CD4-positive, alpha-beta T cell (primary cell): ENCODE measurements at regions not wholly inside any gene's neighbourhood (a gene's known extent, or its start where the extent isn't known, plus 50 kb on each side); places are given as distances from the start of the nearest gene placed in this dataset.

Source experiments
- ATAC-seq: fragments of 200-7000 bp; cut with Tn5 transposase; one replicate; pipeline ENCODE4 v1.10.0; 2022; ENCODE audit warnings: mild to moderate bottlenecking; ENCODE audit not compliant: poor library complexity
- CTCF ChIA-PET: fragments of 350-600 bp; sonication (Branson Sonifier 250); formaldehyde crosslinking; loops from one replicate; lab custom pipeline; 2021; ENCODE audit warnings: antibody characterized with exemption, inconsistent platforms; lab: Charles Lee
- POLR2A ChIA-PET: fragments of 350-600 bp; sonication (Branson Sonifier 250); formaldehyde crosslinking; loops from one replicate; lab custom pipeline; 2021; ENCODE audit warnings: antibody characterized with exemption, inconsistent platforms; lab: Charles Lee
- DNase-seq, 14 experiments: peaks; one replicate each; pipeline ENCODE4 v3.0.0-alpha.2; 2013 to 2020; ENCODE audit warnings: mixed read lengths in 2 of 14
- H3K27ac ChIP-seq, 2 donors: one replicate each; pipeline versions ENCODE4 v1.5.1 to v1.7.0; 2013; ENCODE audit warnings: low read length in 2 of 2, low read depth in 1 of 2, mild to moderate bottlenecking in 1 of 2
- H3K27me3 ChIP-seq, 2 experiments: 1 replicate in 1 of 2; 2 replicates in 1 of 2; pipeline versions ENCODE4 v1.6.1 to v1.7.0; 2013; ENCODE audit warnings: low read length in 2 of 2, control low read depth in 1 of 2, mild to moderate bottlenecking in 1 of 2, moderate library complexity in 1 of 2; ENCODE audit not compliant: insufficient read depth in 2 of 2, control insufficient read depth in 1 of 2
- H3K36me3 ChIP-seq: one replicate; pipeline ENCODE4 v1.6.1; 2013; ENCODE audit warnings: low read length, control low read depth; ENCODE audit not compliant: insufficient read depth
- H3K4me1 ChIP-seq: one replicate; pipeline ENCODE4 v1.6.1; 2013; ENCODE audit warnings: low read length, control low read depth; ENCODE audit not compliant: insufficient read depth
- H3K4me3 ChIP-seq: one replicate; pipeline ENCODE4 v1.5.1; 2013; ENCODE audit warnings: mild to moderate bottlenecking, low read length, moderate library complexity
- H3K9me3 ChIP-seq, 2 experiments: 1 replicate in 1 of 2; 2 replicates in 1 of 2; pipeline versions ENCODE4 v1.6.1 to v1.7.0; 2013; ENCODE audit warnings: low read length in 2 of 2, mild to moderate bottlenecking in 2 of 2, control low read depth in 1 of 2, moderate library complexity in 1 of 2; ENCODE audit not compliant: control insufficient read depth in 1 of 2, insufficient read depth in 1 of 2
- H3K27ac Mint-ChIP-seq: one replicate; pipeline ENCODE4 v1.8.0; 2020; ENCODE audit warnings: mixed read lengths
- H3K27me3 Mint-ChIP-seq: one replicate; pipeline ENCODE4 v1.8.0; 2021; ENCODE audit warnings: mixed read lengths
- H3K36me3 Mint-ChIP-seq: one replicate; pipeline ENCODE4 v1.8.0; 2021; ENCODE audit warnings: low read depth, mixed read lengths
- H3K4me1 Mint-ChIP-seq: one replicate; pipeline ENCODE4 v1.8.0; 2021; ENCODE audit warnings: low read depth, mixed read lengths
- H3K4me3 Mint-ChIP-seq: one replicate; pipeline ENCODE4 v1.8.0; 2020; ENCODE audit warnings: mild to moderate bottlenecking, mixed read lengths
- H3K9me3 Mint-ChIP-seq: one replicate; pipeline ENCODE4 v1.8.0; 2020; ENCODE audit warnings: mixed read lengths
- intact Hi-C, 2 experiments: fragments of 100-400 bp; cut with DNase I in 1 of 2; cut with micrococcal nuclease in 1 of 2; formaldehyde crosslinking; loops; one replicate each; pipeline versions ENCODE4 v1.15.1 to v1.9.0; 2023 to 2025; cut with DNase I, micrococcal nuclease
- TF ChIP-seq, protein P1 (sequence below): fragments of 200-600 bp; IDR thresholded peaks from one replicate; pipeline ENCODE4 v1.8.0; 2022; ENCODE audit warnings: antibody characterized with exemption, mild to moderate bottlenecking

DNA sequence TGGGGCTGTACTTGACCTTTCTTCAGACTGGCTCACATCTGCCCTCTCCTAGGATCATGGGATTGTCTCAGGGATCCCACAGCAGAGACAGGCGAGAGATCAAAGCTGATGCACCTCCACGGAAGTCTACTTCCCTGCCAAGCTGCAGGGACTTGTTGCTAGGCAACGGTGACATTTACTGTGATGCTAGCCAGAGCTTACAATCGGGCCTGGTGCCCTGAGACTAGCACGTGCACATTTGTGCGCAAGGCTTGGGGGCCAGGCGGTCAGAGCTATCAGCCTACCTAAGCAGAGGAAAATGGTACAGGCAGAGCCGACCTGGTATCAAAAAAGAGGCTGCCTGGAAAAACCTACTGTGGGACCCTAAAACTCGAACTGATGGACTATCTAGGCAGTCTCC is 607.3 kb upstream of the TSPY4 start:
- TF ChIP-seq, protein P1, sequence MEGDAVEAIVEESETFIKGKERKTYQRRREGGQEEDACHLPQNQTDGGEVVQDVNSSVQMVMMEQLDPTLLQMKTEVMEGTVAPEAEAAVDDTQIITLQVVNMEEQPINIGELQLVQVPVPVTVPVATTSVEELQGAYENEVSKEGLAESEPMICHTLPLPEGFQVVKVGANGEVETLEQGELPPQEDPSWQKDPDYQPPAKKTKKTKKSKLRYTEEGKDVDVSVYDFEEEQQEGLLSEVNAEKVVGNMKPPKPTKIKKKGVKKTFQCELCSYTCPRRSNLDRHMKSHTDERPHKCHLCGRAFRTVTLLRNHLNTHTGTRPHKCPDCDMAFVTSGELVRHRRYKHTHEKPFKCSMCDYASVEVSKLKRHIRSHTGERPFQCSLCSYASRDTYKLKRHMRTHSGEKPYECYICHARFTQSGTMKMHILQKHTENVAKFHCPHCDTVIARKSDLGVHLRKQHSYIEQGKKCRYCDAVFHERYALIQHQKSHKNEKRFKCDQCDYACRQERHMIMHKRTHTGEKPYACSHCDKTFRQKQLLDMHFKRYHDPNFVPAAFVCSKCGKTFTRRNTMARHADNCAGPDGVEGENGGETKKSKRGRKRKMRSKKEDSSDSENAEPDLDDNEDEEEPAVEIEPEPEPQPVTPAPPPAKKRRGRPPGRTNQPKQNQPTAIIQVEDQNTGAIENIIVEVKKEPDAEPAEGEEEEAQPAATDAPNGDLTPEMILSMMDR: no peak
- no peak overlapping the region for H3K4me3 ChIP-seq
- Mint-ChIP-seq H3K4me1 (no peaks in the 10 kb centered on the region), H3K9me3 (no peaks in the 10 kb centered on the region), H3K36me3 (no peaks in the 10 kb centered on the region), H3K27me3 (no peaks in the 10 kb centered on the region), H3K27ac (no peak overlapping the region), H3K4me3 (no peak overlapping the region)
- intact Hi-C loops: loop anchor here in 1 of 2 experiments (10.0 kb wide), 1 partner anchor 55 kb away; no protein-coding TSS in a partner anchor
- POLR2A ChIA-PET: no interaction called here
- ATAC-seq (no peak), DNase-seq (no peak)
- no peaks in the 10 kb centered on the region for H3K27me3 ChIP-seq
- H3K4me1 ChIP-seq: no peaks in the 10 kb centered on the region
- no peaks in the 10 kb centered on the region for H3K9me3 ChIP-seq
- no peaks in the 10 kb centered on the region for H3K36me3 ChIP-seq
- no peak overlapping the region for H3K27ac ChIP-seq
- CTCF ChIA-PET: no interaction called here

DNA sequence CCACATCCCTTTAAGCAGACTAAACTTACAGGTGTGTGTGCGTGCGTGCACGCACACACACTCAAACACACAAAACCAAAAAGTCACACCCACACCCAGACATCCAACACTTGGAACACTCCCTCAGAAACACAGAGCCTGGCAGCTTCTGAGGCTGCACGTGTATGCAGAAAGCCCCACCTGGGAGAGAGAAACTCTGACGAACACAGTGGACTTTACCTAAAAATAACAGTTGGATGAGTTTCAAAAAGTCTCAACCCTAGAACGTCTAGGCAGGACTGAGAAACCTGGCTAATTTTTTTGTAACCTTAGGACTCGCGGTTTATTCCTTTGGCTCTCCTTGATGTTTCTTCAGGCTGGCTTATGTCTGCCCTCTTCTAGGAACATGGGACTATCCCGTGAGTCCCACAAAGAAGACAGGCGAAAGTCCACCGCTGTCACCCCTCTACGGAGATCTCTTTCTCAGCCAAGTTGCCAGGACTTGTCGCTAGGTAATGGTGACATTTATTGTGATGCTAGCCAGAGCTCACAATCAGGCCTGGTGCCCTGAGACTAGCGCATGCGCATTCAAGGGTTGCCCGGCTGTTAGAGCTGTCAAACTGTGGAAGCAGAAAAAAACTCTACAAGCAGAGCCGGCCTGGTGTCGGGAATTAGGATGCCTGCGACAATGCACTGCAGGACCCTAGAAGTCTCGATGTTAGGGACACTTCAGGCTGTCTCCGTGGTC is 595.8 kb upstream of the TSPY4 start:
- no peaks in the 10 kb centered on the region for H3K4me1 ChIP-seq
- no peaks in the 10 kb centered on the region for H3K27me3 ChIP-seq
- TF ChIP-seq, protein P1: no peak
- Mint-ChIP-seq H3K4me3 (no peak overlapping the region), H3K9me3 (no peaks in the 10 kb centered on the region), H3K36me3 (no peaks in the 10 kb centered on the region), H3K4me1 (no peaks in the 10 kb centered on the region), H3K27ac (no peak overlapping the region), H3K27me3 (no peaks in the 10 kb centered on the region)
- no peaks in the 10 kb centered on the region for H3K9me3 ChIP-seq
- POLR2A ChIA-PET: no interaction called here
- no peak for DNase-seq
- CTCF ChIA-PET: no interaction called here
- no peak overlapping the region for H3K4me3 ChIP-seq
- no peak for ATAC-seq
- no peak overlapping the region for H3K27ac ChIP-seq
- intact Hi-C loops: no loop called here
- no peaks in the 10 kb centered on the region for H3K36me3 ChIP-seq

DNA sequence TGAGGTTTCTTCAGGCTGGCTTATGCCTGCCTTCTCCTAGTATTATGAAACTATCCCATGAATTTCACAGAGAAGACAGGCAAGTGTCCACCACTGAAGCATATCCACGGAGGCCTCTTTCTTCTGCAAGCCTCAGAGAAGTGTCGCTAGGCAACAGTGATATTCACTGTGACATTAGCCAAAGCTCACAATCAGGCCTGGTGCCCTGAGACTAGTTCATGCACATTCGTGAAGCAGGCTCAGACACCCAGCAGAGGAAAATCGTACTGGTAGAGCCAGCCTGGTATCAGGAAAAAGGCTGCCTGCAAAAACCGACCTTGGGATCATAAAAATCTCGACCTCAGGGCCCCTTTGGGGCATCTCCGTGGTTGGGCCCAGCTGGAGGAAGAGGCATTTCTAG is 573.1 kb upstream of the TSPY4 start:
- no peak overlapping the region for H3K4me3 ChIP-seq
- intact Hi-C loops: no loop called here
- no peak overlapping the region for H3K27ac ChIP-seq
- TF ChIP-seq, protein P1: no peak
- H3K4me1 ChIP-seq: no peaks in the 10 kb centered on the region
- H3K27me3 Mint-ChIP-seq: no peaks in the 10 kb centered on the region
- H3K36me3 Mint-ChIP-seq: no peaks in the 10 kb centered on the region
- no peaks in the 10 kb centered on the region for H3K4me1 Mint-ChIP-seq
- no peaks in the 10 kb centered on the region for H3K9me3 Mint-ChIP-seq
- H3K27me3 ChIP-seq: no peaks in the 10 kb centered on the region
- no peak overlapping the region for H3K4me3 Mint-ChIP-seq
- no peak for DNase-seq
- ChIA-PET CTCF (no interaction called here), POLR2A (no interaction called here)
- H3K27ac Mint-ChIP-seq: no peak overlapping the region
- H3K36me3 ChIP-seq: no peaks in the 10 kb centered on the region
- H3K9me3 ChIP-seq: no peaks in the 10 kb centered on the region
- no peak for ATAC-seq
